ENCODE measurements at regions not wholly inside any gene's neighbourhood (a gene's known extent, or its start where the extent isn't known, plus 50 kb on each side); places are given as distances from the start of the nearest gene placed in this dataset.

GRCh38 chr1:239682960-239683359 lies 296.6 kb downstream of the CHRM3 start:
- no peak for DNase-seq

- DNase-seq, result no peak
Measured at GRCh38 chr1:239686386-239686785, 300.0 kb downstream of the CHRM3 start.

- no peak for DNase-seq
Measured at GRCh38 chr1:239696317-239696716, 309.9 kb downstream of the CHRM3 start.

DNA sequence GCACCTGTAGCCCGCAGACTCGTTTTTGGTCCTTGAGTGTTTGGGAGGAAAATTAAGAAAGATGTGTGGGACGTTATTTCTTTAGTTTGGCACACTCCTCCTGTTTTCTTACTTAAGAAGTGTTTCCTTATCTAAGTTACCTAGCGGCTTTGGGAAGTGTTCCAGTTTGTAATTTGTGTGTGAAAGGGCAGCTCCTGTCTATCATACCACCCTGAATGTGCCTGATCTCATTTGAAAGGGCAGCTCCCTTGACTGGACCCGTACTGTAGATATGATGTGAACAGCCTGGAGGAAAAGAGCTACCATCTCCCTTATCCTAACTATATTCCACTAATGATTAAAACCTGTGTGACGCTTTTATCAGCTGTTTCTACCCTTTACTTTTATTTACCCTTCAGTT lies 314.3 kb downstream of the CHRM3 start:
- DNase-seq, result no peak

DNA sequence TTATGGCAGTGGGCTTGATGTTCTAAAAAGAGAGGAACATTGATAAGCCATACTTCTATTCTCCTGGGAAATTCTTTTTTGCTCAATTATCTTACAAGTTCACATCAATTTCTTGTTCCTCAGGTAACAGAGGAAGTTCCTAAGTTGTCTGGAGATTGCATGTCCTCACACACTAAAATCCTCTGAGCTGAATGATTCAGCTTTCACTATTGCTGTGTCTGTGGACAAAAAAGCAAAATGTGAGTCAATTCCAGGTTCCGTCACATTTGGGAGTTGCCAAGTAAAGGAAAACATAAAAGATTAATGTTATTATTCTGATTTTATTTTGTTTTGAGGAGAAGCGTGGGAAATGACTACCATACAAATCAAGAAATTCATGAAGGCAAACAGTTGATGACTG lies 316.7 kb downstream of the CHRM3 start:
- no peak for DNase-seq

DNA sequence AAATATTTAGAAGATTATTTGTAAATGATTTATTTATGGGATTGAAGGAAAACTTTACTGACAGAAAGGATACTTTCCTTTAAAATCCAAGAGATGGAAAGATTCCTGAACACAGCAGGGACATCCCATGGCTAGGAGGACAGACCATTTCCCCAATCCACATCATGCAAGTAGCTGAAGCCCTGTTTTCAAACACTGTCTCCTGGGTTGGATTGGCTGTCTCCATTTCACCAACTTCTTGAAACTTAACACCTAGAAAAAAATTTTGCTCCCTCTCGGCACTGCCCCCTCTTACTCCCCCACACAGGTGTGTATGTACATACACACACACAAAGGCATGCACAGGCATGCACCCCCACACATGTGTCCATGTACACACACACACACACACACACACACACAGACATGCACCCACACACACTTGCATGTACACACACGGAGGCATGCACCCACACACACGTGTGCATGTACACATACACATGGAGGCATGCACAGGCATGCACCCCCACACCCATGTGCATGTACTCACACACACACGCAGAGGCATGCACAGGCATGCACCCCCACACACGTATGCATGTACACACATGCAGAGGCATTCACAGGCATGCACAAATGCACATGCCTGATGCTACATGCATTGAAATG lies 320.0 kb downstream of the CHRM3 start:
- DNase-seq, result no peak

GRCh38 chr1:239707615-239708014 lies 321.2 kb downstream of the CHRM3 start:
- no peak for DNase-seq

DNA sequence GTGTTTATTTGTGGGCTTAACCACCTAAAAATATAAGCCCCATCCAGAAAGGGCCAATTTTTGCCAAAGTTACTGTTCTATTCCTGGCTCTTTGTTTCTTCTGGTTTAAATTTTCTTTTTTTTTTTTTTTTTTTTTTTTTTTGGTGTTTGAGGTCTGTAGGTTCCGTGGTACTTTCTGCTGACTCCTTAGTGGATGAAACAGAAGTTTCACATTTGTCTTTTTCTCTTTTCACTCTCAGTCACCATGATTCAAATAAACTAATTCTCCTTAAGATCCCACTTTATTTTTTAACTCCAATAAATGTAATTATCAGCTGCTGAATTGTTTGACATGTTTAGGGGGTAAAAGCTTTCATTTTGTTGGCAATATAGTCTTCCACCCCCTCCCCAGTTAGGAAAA lies 322.3 kb downstream of the CHRM3 start:
- DNase-seq, result no peak

DNA sequence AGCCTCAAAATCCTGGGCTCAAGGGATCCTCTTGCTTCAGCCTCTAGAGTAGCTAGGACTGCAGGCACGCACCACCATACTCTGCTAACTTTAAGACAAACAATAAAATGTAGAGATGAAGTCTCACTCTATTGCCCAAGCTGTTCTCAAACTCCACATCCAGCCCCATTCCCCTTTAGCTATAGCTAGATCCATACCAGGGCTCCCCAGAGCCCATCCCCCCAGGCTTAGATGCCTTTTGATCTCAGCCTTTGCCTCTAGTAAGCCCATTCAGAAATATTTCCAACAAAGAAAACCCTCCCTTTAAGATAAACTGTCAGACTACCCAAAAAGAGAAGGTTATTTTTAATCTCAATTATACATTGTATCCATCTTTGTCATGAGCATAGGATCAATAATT lies 325.4 kb downstream of the CHRM3 start:
- no peak for DNase-seq

DNA sequence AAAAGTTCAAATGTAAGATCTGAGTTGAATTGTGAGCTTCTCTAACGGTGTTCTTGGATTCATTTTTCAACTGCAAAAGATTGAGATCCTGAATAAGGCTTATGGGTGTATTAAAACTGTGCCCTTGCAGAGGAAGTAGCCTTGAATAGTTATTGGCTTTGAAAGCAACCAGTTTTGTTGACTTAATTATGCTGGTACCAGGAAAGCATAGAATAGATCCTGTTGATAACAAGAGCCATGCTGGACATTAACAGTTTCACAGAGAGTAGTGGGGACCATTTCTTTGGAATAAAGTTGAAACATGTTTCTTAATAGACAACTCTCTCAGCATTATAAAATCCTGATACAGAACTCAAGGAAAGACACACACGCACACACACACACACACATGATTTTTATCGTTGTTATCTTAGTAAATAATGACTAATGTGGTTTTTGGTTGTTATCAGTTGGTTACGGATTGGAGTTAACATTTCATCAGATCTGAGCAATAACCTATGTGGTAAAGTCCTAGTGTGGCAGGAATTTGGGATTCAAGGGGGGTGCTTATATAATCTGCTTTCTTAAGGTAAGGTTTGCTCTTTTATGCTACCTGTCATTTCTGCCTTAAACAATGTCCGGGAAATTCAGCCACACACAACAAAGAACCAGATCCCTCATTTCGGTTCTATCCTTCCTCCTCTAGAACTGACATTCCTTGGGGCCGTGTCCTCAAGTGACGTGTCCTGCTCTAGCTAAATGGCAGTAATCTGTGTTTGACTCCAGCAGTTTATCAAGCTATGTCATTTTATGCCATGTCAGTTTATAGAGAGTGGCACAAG lies 330.9 kb downstream of the CHRM3 start:
- no peak for DNase-seq

DNA sequence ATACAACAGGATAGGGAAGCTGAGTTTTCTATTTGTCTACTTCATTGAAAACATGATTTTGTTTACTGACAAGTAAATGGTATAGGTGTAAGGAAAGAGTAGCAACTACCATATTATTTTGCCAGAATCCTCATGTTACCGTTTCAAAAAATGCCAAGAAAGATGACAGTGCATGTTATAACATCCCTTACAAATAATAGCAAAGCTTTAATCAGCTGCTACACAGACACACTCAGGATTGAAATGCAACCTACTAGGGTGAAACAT lies 331.5 kb downstream of the CHRM3 start:
- DNase-seq, result no peak

DNA sequence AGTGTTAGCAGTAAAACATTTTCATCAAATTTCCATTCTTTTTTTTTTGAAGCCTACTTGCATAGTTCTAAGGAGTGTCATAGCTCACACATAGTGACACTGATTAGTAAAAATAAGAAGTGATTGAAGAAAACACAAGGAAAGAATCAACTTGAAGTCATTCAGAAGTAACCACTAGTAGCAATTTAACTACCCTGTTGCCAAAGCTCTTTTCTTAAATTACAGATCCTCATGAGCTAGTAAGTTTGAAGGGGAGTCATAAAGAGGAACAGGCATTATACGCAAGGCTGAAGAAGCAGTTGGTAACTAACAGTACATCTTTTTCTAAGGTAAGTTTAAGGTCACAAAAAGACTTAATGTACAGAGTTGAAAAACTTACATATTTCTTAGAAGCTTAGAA lies 332.2 kb downstream of the CHRM3 start:
- no peak for DNase-seq

- DNase-seq, result no peak
Measured at GRCh38 chr1:239718997-239719628, 332.7 kb downstream of the CHRM3 start.

DNA sequence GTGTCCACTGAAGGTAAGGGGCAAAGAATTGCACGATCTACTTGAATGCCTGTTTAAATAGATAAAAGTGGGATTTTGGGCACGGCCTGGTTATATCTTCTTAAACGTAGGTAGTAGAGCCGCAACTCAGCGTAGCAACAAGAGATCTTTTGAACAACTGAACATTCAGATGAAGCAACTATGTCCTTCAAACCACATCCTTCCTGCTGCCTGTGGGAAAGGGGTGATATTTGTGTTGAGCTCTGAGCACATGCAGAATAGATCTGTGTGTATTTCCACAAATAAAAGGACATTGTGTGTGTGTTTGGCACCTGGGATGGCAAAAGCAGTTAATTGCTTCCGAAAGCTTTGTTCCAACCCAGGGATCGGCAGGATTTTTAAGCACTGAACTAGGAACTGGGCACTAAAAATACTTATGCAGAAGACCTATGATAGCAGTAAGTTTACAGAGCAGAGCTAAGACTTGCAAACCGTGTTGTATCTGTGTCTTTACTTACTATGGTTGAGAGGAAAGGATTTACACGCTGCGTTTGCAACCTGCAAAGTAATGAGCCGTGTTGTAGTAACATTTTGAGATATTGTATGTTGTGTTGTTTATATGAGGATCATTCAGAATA lies 333.4 kb downstream of the CHRM3 start:
- DNase-seq, result peak; percentile 33

GRCh38 chr1:239722035-239722434 lies 335.7 kb downstream of the CHRM3 start:
- no peak for DNase-seq

DNA sequence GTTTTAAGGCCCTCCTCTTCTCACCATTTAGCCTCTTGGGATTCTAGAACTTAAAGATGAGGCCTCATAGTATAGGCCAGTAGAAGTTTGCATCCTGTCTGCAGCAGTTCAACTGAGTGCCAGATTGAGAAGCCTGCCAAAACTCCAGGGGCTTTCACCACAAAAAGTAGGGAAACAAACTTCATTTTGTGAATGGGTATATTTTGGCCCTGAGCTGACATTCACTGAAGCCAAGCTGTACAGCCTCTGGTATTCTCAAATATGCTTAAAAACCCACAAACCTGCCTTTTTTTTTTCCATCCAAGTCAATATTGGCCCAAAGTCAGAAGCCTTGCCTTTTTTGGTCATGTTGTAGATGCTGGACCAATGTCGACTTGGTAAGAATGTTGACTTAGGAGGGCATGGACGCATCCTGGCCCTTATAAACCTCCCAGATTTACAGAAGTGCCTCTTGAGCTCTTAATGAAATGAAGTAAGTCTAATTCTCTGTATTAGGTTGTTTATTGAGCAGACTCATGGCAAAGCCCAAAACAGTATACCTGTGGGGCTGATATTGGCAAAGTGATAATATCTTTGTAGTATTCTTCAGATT lies 337.5 kb downstream of the CHRM3 start:
- no peak for DNase-seq

DNA sequence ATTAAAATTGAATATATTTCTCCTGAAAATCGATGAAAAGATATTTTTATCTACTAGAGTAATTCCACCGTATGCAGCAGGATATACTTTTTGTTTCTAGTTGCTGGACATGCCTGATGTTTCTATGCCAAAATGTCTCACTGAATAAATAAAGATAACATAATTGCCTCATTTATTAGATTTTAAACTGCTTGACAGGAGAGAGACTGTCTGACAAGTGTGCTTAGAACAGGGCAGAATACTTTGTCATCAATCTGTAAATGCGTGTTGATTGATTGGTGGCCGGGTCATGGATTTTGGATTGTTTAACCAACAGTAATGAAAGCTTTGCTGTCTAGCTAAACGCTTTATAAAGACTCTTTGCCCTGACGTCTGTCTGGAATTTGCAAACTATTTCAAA lies 339.0 kb downstream of the CHRM3 start:
- no peak for DNase-seq

- no peak for DNase-seq
Measured at GRCh38 chr1:239725933-239726332, 339.6 kb downstream of the CHRM3 start.

DNA sequence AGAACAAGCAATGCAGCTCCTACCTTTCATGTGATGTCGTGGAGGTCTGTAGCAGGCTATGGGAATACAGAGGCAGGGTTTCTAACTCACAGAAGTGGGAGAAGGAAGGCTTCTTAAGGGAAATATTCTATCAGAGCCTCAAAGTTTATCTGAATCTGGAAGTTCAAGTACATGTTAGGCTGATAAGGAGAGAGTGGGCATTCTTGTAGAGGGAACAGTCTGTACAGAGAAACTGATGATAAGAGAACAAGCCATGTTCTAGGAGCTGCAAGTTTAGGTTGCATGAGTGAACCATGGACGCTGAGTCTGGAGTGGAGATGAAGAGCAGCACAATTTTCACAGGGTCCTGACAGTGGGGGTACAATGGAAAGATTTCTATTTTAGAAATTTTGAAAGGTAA lies 344.0 kb downstream of the CHRM3 start:
- no peak for DNase-seq

- no peak for DNase-seq
Measured at GRCh38 chr1:239731082-239731748, 344.8 kb downstream of the CHRM3 start.

DNA sequence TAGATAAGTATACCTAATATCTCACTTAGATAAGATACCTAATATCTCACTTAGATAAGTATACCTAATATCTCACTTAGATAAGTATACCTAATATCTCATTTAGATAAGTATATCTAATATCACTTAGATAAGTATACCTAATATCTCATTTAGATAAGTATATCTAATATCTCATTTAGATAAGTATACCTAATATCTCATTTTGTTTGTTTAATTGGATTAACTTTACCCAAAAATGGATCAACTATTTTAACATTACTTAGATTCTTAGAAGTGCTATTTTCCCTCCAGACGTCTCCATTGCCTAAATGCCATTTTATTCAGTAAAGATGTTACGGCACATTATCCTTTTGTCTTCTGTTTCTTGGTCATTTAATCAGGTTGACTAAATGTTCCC lies 346.4 kb downstream of the CHRM3 start:
- no peak for DNase-seq

DNA sequence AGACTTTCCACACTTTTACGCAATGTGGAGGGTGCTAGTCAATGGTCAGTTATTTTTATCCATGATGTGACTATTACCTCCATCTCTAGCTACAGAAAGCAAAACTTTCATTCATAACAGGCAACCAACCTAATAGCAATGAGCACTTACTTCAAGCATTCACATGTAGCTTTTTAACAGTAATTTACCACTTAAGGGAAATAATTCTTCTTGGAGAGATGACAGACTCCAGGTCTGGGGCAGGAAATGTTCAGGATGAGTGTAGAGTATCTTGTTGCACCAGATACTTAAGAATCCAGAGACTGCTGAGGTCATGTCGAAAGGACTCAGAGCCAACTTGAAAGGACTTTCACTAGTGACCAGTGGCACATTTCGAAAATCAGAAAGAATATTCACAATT lies 347.6 kb downstream of the CHRM3 start:
- DNase-seq, result no peak

DNA sequence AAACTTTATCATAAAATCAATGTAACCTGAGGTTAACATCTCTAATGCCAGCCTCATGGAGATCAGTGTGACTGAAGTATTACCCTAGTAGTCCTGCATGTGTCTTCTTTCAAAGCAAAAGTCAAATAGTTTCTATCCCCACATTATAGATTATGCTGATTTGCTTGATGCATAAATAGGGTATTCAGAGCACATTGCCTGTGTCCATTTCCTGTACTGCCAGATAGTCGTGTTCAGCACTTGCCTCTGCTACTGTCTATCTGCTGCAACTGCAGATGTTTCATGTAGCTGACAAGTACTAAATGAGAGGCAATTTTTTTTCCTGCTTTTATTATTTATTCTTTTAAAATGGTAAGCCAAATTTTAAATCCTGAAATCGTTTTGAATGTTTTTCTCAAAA lies 348.7 kb downstream of the CHRM3 start:
- no peak for DNase-seq

Data from activated CD8-positive, alpha-beta memory T cell treated with anti-CD3 and anti-CD28 coated beads, Interleukin-2, amount 50 U/mL, for 4 hours (primary cell).